ENCODE measurements at regions not wholly inside any gene's neighbourhood (a gene's known extent, or its start where the extent isn't known, plus 50 kb on each side); places are given as distances from the start of the nearest gene placed in this dataset.

GRCh38 chr16:60241671-60242070, 1507.6 kb upstream of the GOT2 start:
- no peak for TF ChIP-seq MXI1 (conservative IDR thresholded peaks at IDR 0.05; ENCODE audit: poor library complexity, severe bottlenecking)
- TF ChIP-seq, protein P1, sequence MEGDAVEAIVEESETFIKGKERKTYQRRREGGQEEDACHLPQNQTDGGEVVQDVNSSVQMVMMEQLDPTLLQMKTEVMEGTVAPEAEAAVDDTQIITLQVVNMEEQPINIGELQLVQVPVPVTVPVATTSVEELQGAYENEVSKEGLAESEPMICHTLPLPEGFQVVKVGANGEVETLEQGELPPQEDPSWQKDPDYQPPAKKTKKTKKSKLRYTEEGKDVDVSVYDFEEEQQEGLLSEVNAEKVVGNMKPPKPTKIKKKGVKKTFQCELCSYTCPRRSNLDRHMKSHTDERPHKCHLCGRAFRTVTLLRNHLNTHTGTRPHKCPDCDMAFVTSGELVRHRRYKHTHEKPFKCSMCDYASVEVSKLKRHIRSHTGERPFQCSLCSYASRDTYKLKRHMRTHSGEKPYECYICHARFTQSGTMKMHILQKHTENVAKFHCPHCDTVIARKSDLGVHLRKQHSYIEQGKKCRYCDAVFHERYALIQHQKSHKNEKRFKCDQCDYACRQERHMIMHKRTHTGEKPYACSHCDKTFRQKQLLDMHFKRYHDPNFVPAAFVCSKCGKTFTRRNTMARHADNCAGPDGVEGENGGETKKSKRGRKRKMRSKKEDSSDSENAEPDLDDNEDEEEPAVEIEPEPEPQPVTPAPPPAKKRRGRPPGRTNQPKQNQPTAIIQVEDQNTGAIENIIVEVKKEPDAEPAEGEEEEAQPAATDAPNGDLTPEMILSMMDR (IDR thresholded peaks at IDR 0.05; ENCODE audit: poor library complexity, severe bottlenecking): no peak
- no peak for TF ChIP-seq EZH2 (IDR thresholded peaks at IDR 0.05; ENCODE audit: borderline replicate concordance, insufficient read depth, low read length, poor library complexity, severe bottlenecking)
- TF ChIP-seq TAF1 (IDR thresholded peaks at IDR 0.05; ENCODE audit: low read depth): no peak
- no peak for TF ChIP-seq SMC3 (conservative IDR thresholded peaks at IDR 0.05; ENCODE audit: poor library complexity)

Measured in neural cell (in vitro differentiated cells).